Esophagus squamous epithelium (tissue), 4 donors: ENCODE measurements at regions not wholly inside any gene's neighbourhood (a gene's known extent, or its start where the extent isn't known, plus 50 kb on each side); places are given as distances from the start of the nearest gene placed in this dataset.

Experiments used
- CTCF ChIP-seq, 6 experiments: fragments of 450-650 bp in 4 of 6; fragments of 200-600 bp in 2 of 6; sonication (generic) in 2 of 6; IDR thresholded peaks; one replicate each; pipeline ENCODE4 v1.5.1; 2016 to 2019; ENCODE audit warnings: antibody characterized with exemption in 6 of 6, mild to moderate bottlenecking in 4 of 6, moderate library complexity in 4 of 6
- POLR2A ChIP-seq, 4 donors: fragments of 450-650 bp; IDR thresholded peaks; one replicate each; pipeline ENCODE4 v1.6.1; 2017; ENCODE audit warnings: antibody characterized with exemption in 4 of 4, mild to moderate bottlenecking in 4 of 4, moderate library complexity in 3 of 4

- TF ChIP-seq CTCF (IDR thresholded peaks at IDR 0.05) = no peak
- no peak for TF ChIP-seq POLR2A (IDR thresholded peaks at IDR 0.05)
Observed at GRCh38 chr1:5379176-5379759, 613.0 kb downstream of the NPHP4 start.
